Muscle of arm (tissue), 1 donor: ENCODE measurements at regions not wholly inside any gene's neighbourhood (a gene's known extent, or its start where the extent isn't known, plus 50 kb on each side); places are given as distances from the start of the nearest gene placed in this dataset.
A peak's percentile ranks its signal among the peaks of the same experiment; 100 is the strongest.
"Not testable (repeated sequence)": the region's sequence is repeated elsewhere in the genome, so short reads cannot be mapped to it uniquely, and the experiment has no call there.

Experiments used
- DNase-seq: peaks from one replicate; pipeline ENCODE4 v3.0.0-alpha.2; 2013

- not testable (repeated sequence) for DNase-seq
These were observed 262.5 kb downstream of the SMARCA2 start for GRCh38 chr9:2277644-2278043.

- not testable (repeated sequence) for DNase-seq
These were observed 264.0 kb downstream of the SMARCA2 start for GRCh38 chr9:2279138-2279537.

GRCh38 chr9:2281031-2281802 is 266.1 kb downstream of the SMARCA2 start:
- DNase-seq = no peak

- DNase-seq = no peak
These were observed 266.6 kb downstream of the SMARCA2 start for GRCh38 chr9:2281803-2282185.

- no peak for DNase-seq
These were observed 269.6 kb downstream of the SMARCA2 start for GRCh38 chr9:2284770-2285169.

- DNase-seq = no peak
These were observed 270.5 kb downstream of the SMARCA2 start for GRCh38 chr9:2285416-2286332.

GRCh38 chr9:2286333-2286705 is 271.2 kb downstream of the SMARCA2 start:
- no peak for DNase-seq

- DNase-seq = no peak
These were observed 271.8 kb downstream of the SMARCA2 start for GRCh38 chr9:2286825-2287455.

- no peak for DNase-seq
These were observed 273.2 kb downstream of the SMARCA2 start for GRCh38 chr9:2288309-2288708.

GRCh38 chr9:2289263-2289662 is 274.1 kb downstream of the SMARCA2 start:
- DNase-seq = no peak

GRCh38 chr9:2290382-2290781 is 275.2 kb downstream of the SMARCA2 start:
- no peak for DNase-seq

GRCh38 chr9:2291980-2292704 is 277.0 kb downstream of the SMARCA2 start:
- peak; percentile 37 for DNase-seq

- DNase-seq = no peak
These were observed 277.6 kb downstream of the SMARCA2 start for GRCh38 chr9:2292733-2293132.

- DNase-seq = no peak
These were observed 282.6 kb downstream of the SMARCA2 start for GRCh38 chr9:2297771-2298170.

GRCh38 chr9:2298217-2298616 is 283.1 kb downstream of the SMARCA2 start:
- DNase-seq = no peak

- no peak for DNase-seq
These were observed 284.2 kb downstream of the SMARCA2 start for GRCh38 chr9:2299156-2299842.

GRCh38 chr9:2299843-2300205 is 284.7 kb downstream of the SMARCA2 start:
- no peak for DNase-seq

- DNase-seq = no peak
These were observed 285.2 kb downstream of the SMARCA2 start for GRCh38 chr9:2300325-2300724.

GRCh38 chr9:2302606-2303005 is 287.5 kb downstream of the SMARCA2 start:
- DNase-seq = no peak

- no peak for DNase-seq
These were observed 287.9 kb downstream of the SMARCA2 start for GRCh38 chr9:2303056-2303455.

- no peak for DNase-seq
These were observed 292.3 kb downstream of the SMARCA2 start for GRCh38 chr9:2307480-2307879.
